Muscle layer of colon (tissue), 2 donors: ENCODE measurements at regions not wholly inside any gene's neighbourhood (a gene's known extent, or its start where the extent isn't known, plus 50 kb on each side); places are given as distances from the start of the nearest gene placed in this dataset.

Experiments used
- H3K27ac ChIP-seq: one replicate; pipeline ENCODE4 v1.7.0; 2013; ENCODE audit warnings: low read depth, mild to moderate bottlenecking, low read length, moderate library complexity
- H3K27me3 ChIP-seq, 2 donors: one replicate each; pipeline ENCODE4 v1.7.0; 2013; ENCODE audit warnings: low read length in 2 of 2, mild to moderate bottlenecking in 2 of 2; ENCODE audit not compliant: insufficient read depth in 2 of 2, control insufficient read depth in 1 of 2
- H3K36me3 ChIP-seq: one replicate; pipeline ENCODE4 v1.7.0; 2013; ENCODE audit warnings: mild to moderate bottlenecking, low read length; ENCODE audit not compliant: insufficient read depth
- H3K4me1 ChIP-seq: one replicate; pipeline ENCODE4 v1.7.0; 2013; ENCODE audit warnings: mild to moderate bottlenecking, low read length; ENCODE audit not compliant: insufficient read depth
- H3K4me3 ChIP-seq, 2 donors: one replicate each; pipeline ENCODE4 v1.7.0; 2013; ENCODE audit warnings: low read length in 2 of 2, low read depth in 1 of 2, mild to moderate bottlenecking in 1 of 2, moderate library complexity in 1 of 2
- H3K9ac ChIP-seq: one replicate; pipeline ENCODE4 v1.7.0; 2013; ENCODE audit warnings: low read length
- H3K9me3 ChIP-seq: one replicate; pipeline ENCODE4 v1.7.0; 2013; ENCODE audit warnings: mild to moderate bottlenecking, low read length
- donor health status: abdominal sarcoma.
- donor health status: Adenocarcinoma of cecum.

DNA sequence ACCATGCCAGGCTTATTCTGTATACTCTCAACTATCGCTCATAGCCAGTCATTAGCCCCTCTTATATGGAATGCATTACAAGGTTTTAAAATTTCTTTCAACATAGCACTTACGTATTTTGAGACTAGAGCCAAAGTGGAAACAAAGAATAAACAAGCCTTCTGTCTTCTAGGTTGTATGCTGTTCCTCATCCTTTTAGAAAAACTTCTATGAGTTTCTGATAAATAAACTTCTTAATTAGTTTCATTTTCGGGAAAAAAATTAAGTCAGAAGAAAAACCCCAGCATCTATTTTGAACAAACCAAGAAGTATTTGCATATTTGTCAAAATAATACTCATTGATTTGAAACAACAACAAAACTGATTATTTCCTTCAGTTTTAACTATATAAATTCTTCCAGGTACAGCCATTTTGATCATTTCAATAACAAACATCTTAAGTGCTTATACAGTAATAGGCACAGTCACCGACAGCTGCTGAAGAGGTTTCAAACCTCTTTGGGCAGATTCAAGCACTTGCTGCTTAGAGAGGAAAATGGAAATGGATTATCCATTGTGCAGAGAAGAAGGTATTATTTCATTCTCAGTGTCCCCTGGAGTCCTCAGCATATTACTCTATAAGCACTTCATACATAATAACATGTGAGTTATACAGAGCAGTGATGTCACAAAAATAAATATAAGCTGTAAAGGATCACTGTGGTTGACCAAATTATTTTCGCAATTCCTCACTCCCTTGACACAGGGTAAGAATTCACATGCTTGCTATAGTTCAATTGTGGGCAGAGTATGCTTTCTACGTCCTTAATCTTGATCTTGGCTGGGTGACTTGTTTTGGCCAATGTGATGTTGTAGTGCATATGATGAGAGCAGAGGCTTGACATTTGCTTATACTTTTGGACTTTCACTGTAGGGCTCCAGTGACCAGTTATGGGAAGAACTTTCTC, 833.8 kb downstream of the TRIB2 start:
- Histone ChIP-seq H3K9ac (no peak overlapping the region), H3K4me3 (no peak overlapping the region), H3K4me1 (no peaks in the 10 kb centered on the region), H3K27me3 (no peaks in the 10 kb centered on the region), H3K27ac (no peak overlapping the region), H3K36me3 (no peaks in the 10 kb centered on the region), H3K9me3 (no peaks in the 10 kb centered on the region)

DNA sequence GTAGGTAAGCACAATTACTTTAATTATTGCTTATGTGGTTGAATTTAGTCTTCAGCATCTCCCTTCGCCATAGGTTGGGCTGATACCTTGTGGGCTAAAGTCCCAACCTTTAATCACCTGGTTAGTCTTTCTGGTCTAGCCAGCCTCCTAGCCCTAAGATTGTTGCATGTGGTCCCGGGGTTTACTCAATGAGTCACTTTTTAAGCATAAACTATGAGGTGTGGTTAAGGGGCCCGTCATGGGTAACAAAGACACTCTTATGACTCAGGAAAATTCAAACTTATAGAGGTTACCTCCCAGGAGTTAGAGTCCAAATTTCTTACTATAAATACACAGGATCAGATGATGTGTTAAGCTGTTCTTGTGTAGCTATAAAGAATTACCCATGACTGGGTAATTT, 841.6 kb downstream of the TRIB2 start:
- no peaks in the 10 kb centered on the region for H3K27me3 ChIP-seq
- H3K36me3 ChIP-seq: no peaks in the 10 kb centered on the region
- H3K4me3 ChIP-seq: no peak overlapping the region
- no peak overlapping the region for H3K27ac ChIP-seq
- no peaks in the 10 kb centered on the region for H3K4me1 ChIP-seq
- H3K9ac ChIP-seq: no peak overlapping the region
- H3K9me3 ChIP-seq: no peaks in the 10 kb centered on the region

DNA sequence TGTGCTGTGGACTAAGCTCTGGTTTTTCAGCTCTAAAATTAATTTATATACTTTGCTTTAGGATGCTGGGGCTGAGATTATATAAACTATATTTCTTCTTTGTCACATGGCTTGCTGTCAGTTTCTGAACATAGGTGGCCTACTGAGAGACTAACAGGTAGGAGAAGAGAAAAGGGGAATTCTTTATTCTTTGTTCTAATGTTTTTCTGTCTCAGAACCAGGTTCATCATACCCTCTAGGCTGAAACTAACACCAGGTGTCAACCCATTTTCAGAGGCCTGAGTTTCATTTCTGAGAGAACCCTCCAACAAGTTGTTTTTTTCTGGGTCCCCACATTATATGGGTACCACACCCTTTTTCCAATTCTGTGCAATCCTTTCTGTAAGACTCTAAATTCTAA, 843.6 kb downstream of the TRIB2 start:
- no peaks in the 10 kb centered on the region for H3K4me1 ChIP-seq
- no peak overlapping the region for H3K9ac ChIP-seq
- no peaks in the 10 kb centered on the region for H3K9me3 ChIP-seq
- H3K4me3 ChIP-seq: no peak overlapping the region
- H3K27ac ChIP-seq: no peak overlapping the region
- H3K27me3 ChIP-seq: no peaks in the 10 kb centered on the region
- no peaks in the 10 kb centered on the region for H3K36me3 ChIP-seq

DNA sequence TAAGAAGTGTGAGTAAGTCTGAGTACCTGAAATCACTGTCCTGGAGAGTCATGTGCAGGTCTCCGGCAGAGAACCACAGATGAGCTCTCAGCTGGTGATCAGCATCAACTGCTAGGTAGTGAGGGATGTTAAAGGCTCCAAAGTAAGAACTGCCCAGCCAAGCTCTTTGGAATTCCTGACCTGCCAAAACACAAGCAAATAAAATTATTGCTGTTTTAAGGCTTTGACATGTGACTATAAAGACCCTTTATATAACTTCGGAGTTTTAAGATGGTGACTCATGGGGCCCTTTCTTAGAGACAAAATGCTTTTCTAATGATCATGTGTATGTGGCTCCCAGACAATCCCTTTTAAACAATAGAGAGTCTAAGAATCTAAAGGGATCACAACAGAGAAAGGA, 855.7 kb downstream of the TRIB2 start:
- Histone ChIP-seq H3K27ac (no peak overlapping the region), H3K4me1 (no peaks in the 10 kb centered on the region), H3K4me3 (no peak overlapping the region), H3K27me3 (no peaks in the 10 kb centered on the region), H3K9me3 (no peaks in the 10 kb centered on the region), H3K9ac (no peak overlapping the region), H3K36me3 (no peaks in the 10 kb centered on the region)

DNA sequence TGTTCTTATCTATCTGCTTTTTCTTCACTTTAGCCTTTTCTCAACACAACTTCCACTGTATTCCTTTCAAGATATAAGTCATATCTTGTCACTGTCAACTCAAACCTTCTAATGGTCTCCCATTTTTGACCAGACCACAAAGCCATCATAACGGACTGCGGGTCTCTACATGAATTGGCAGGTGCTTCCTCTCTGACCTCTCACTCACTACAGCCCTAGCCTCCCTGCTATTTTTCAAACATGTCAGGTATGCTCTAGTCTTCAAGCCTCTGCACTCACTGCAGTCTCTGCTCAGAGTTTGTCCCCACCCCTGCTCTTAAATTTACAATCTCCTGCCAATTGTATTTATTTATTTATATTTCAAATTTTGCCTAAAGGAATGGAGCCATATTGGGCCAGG, 858.1 kb downstream of the TRIB2 start:
- Histone ChIP-seq H3K27me3 (no peaks in the 10 kb centered on the region), H3K27ac (no peak overlapping the region), H3K9ac (no peak overlapping the region), H3K4me1 (no peaks in the 10 kb centered on the region), H3K9me3 (no peaks in the 10 kb centered on the region), H3K4me3 (no peak overlapping the region), H3K36me3 (no peaks in the 10 kb centered on the region)

DNA sequence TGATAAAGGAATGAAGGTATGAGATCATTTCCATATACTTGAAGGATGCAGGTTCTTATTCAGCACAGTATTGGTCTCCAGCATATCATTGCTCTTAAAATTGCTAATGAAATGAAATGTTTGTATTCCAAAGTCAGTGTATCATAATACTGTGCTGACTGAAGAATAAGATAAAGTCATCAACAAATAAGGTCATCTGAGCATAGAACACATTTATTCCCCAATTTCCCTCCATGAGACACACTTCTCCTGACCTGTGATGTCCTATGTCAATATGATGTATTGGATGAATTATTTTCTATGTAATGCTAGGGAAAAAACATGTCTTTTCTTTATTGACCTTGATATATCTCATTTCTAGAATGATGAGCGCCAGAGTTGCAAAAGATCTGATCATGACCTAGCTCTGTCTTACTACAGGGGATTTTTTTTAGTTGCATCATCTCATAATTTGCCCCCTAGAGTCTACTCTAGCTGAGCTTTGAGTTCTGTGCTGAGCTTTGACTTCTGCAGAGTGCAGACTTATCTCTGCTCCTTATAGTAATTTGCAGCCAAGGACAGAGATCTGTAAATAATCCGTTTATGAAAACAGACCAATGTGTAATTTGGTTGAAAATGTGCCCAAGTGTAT, 859.8 kb downstream of the TRIB2 start:
- no peak overlapping the region for H3K9ac ChIP-seq

DNA sequence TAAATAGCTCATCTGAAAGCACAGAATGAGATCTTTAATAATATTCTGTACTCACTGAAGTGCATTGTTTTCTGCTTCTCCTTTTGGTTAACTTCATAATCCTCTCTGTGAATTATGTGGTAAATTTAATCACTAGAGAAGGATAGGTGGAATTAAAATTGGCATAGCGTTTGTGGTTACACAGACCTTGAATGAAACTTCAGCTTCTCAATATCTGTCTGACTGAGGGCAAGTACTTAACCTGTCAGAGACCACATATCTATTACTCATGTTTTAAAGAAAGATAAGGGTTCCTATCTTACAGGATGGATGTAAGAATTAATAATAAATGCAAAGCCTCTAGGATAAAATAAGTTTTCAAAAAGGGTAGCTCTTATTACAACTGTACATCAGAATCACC, 861.8 kb downstream of the TRIB2 start:
- Histone ChIP-seq H3K4me1 (no peaks in the 10 kb centered on the region), H3K9ac (no peak overlapping the region), H3K27ac (no peak overlapping the region), H3K9me3 (no peaks in the 10 kb centered on the region), H3K36me3 (no peaks in the 10 kb centered on the region), H3K4me3 (no peak overlapping the region), H3K27me3 (no peaks in the 10 kb centered on the region)

More for the DNA sequence above, 859.8 kb downstream of the TRIB2 start:
- Histone ChIP-seq H3K9me3 (no peaks in the 10 kb centered on the region), H3K36me3 (no peaks in the 10 kb centered on the region), H3K27me3 (no peaks in the 10 kb centered on the region), H3K27ac (no peak overlapping the region), H3K4me3 (no peak overlapping the region), H3K4me1 (no peaks in the 10 kb centered on the region)

DNA sequence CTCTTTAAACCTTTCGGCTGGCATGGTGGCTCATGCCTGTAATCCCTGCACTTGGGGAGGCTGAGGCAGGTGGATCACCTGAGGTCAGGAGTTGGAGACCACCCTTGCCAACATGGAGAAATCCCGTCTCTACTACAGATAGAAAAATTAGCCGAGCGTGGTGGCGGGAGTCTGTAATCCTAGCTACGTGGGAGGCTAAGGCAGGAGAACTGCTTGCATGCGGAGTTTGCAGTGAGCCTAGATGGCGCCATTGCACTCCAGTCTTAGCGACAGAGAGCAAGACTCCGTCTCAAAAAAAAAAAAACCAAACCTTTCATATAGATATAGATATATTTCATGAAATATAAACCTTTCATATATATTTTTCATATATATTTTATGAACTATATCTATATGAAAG, 864.7 kb downstream of the TRIB2 start:
- H3K27ac ChIP-seq: no peak overlapping the region
- no peaks in the 10 kb centered on the region for H3K27me3 ChIP-seq
- no peaks in the 10 kb centered on the region for H3K4me1 ChIP-seq
- H3K9ac ChIP-seq: no peak overlapping the region
- no peaks in the 10 kb centered on the region for H3K36me3 ChIP-seq
- no peak overlapping the region for H3K4me3 ChIP-seq
- no peaks in the 10 kb centered on the region for H3K9me3 ChIP-seq

DNA sequence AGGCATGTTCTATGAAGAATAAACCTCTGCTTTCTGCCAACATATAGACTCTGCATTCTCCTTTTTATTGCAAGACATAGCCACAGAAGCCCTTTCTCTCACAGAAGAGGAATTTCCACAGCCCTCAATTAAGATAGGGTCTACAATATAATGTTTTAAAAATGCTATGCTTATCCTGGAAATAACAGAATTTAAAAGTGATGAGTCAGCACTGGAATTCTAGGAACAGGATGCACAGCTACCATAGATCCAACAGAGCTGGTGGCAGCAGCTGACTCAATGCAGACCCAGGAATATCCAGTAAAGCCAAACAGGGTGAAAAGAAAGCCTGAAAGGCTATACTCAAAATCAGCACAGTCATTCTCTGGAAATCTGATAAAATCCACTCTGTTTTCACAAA, 866.9 kb downstream of the TRIB2 start:
- H3K9me3 ChIP-seq: no peaks in the 10 kb centered on the region
- H3K36me3 ChIP-seq: no peaks in the 10 kb centered on the region
- H3K4me1 ChIP-seq: no peaks in the 10 kb centered on the region
- H3K4me3 ChIP-seq: no peak overlapping the region
- no peaks in the 10 kb centered on the region for H3K27me3 ChIP-seq
- H3K9ac ChIP-seq: no peak overlapping the region
- H3K27ac ChIP-seq: no peak overlapping the region

DNA sequence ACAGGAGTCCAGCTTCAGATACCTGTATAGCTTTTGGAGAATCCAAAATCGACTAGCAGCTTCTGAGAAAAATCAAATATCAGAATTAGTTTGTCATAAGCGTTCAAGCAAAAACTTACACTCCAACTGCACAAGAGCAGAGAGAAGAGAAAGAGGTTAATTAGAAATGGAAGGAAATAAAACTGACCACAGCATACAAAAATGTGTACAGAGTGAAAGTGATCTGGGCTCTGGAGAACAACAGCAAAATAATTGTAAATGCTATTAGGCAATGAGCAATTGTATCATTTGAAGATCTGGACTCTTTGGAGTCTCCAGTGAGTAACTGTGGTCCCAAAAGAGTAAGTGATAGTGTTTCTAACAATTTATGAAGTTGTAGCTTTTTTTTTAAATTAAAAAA, 867.3 kb downstream of the TRIB2 start:
- Histone ChIP-seq H3K4me3 (no peak overlapping the region), H3K4me1 (no peaks in the 10 kb centered on the region), H3K27me3 (no peaks in the 10 kb centered on the region), H3K9me3 (no peaks in the 10 kb centered on the region), H3K36me3 (no peaks in the 10 kb centered on the region), H3K9ac (no peak overlapping the region), H3K27ac (no peak overlapping the region)

DNA sequence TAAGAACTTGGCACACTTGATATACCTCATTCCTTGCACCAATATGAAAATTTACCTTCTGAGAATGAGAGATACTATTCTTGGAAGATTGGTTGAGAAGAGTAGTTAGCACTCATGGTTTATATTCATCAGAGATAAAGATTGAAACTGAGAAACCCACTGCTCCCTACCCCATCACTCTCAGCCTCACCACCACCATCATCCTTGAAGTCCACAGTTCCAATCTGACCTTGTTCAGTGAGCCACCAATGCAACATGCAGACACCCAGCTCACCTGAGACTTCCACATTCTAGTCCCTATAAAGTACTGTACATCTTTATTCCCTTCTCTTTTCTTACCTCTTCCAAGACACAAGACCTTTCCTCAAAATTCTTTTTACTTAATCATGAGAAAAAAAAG, 869.0 kb downstream of the TRIB2 start:
- Histone ChIP-seq H3K4me1 (no peaks in the 10 kb centered on the region), H3K4me3 (no peak overlapping the region), H3K9me3 (no peaks in the 10 kb centered on the region), H3K27me3 (no peaks in the 10 kb centered on the region), H3K36me3 (no peaks in the 10 kb centered on the region), H3K9ac (no peak overlapping the region), H3K27ac (no peak overlapping the region)

DNA sequence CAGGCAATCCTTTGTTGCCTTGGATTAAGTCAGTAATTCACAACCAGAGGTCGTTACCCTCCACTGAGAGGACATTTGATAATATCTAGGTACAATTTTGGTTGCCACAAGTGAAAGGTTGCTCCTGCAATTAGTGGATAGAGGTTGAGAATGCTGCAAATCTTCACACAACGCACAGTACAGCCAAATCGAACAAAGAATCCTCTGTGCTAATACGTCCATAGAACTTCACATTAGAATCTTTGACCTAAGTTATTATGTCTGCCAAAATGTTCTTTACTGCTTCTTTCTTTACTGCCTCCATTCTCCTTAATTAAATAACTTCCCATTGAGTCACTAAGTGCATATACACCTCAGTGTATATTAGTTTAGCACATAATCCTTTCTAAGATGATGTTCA, 879.5 kb downstream of the TRIB2 start:
- Histone ChIP-seq H3K4me1 (no peaks in the 10 kb centered on the region), H3K9ac (no peak overlapping the region), H3K9me3 (no peaks in the 10 kb centered on the region), H3K4me3 (no peak overlapping the region), H3K36me3 (no peaks in the 10 kb centered on the region), H3K27me3 (no peaks in the 10 kb centered on the region), H3K27ac (no peak overlapping the region)
